CD1c-positive myeloid dendritic cell (primary cell): ENCODE measurements at regions not wholly inside any gene's neighbourhood (a gene's known extent, or its start where the extent isn't known, plus 50 kb on each side); places are given as distances from the start of the nearest gene placed in this dataset.

Experiments
- DNase-seq: peaks from one replicate; pipeline ENCODE4 v3.0.0-alpha.2; 2016; ENCODE audit errors: extremely low spot score

DNA sequence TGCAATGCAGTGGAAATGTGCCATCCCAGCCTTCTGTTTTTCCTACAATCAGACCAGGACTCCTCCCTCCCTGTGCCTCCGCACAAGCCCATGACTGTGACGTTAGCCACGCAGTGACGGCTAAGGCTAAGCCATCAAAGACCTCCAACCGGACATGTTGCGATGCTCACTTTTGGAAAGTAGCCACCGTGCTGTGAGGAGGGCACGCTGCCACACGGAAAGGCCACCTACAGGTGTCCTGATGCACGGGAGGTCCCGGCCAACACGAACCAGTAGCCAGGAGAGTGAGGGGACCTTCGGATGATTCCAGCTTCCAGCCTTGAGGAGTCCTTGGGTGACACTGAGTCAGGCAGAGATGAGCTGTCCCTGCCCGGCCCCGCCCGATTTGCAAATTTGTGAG lies 53.9 kb downstream of the FOXL1 start:
- DNase-seq: no peak

DNA sequence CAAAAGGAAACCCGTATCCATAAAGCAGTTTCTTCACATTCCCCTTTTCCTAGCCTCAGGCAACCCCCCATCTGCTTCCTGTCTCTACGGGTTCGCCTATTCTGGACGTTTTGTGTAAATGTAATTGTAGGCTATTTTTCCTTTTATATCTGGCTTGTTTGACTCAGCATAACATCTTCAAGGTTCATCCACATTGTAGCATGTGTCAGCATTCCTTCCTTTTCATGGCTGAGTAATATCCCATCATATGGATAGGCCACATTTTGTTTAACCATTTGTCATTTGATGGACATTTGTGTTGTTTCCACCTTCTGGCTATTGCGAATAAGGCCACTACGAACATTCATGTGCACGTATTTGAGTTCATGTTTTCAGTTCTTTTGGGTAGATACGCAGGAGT lies 54.6 kb downstream of the FOXL1 start:
- DNase-seq: no peak

DNA sequence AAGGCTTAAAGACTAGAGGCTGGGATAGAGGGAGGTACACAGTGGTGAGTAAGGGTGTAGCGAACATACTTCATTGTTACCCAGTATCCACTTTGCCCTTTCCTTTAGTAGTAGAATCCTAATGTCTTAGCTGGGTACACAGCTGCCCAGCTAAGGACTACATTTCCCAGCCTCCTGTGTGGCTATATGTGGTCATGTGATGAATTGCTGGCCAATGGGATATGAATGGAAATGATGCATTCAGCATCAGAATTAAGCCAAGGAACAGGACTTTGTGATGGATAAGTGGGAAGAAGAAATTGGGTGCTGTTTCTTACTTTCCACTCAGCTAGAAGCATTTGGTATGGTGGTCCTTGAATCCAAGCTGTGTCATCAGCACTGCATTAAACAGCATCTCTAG lies 55.9 kb downstream of the FOXL1 start:
- no peak for DNase-seq

DNA sequence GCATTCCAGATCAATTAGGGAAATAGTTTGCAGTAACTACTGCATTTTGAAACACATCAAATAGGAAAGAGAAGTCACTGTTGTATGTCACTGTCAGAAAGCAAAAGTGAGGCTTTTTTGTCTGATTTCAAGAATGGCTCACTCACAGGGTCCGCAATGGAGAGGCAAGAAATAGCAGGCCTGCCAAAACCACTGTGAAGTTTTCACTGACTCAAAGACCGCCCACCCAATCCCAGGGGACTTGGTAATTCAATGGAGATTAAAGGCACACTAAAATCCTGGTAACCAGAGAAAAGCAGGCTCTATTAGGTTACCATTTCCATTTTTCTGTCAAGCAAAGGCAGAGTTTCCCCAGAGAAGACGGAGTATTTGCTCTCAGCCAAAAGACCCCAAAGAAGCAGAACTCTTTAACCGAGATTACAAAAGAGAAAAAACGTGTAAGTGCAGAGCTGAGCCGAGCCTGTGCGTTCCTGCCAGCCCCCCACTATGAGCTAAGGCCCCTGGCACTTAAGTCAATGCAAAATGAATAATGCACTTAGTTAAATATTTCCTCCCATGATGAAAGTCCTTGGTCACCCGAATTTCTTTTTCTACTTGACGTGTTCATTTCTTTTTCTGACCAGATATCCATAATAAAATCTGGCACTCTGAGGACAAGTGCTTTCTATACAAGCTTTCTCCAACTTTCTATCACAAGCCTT lies 57.0 kb downstream of the FOXL1 start:
- no peak for DNase-seq

DNA sequence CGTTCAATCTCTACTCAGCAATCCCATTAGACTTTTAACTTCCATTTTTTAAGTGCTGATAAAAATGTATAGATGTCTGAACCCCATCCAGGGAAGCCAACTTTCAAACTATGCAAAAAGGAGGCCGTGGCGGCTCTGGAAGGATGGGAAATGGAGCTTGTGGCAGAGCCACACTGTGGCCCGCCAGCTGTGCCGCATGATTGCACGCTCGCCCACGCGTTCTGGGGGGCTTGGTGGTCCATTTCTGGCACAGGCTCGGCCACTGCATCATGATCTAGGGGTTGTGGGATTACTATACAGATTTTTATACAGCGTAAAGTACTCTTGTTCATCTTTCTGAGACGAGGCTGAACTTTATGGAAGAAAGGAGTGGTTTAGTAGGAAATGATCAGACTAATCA lies 57.6 kb downstream of the FOXL1 start:
- no peak for DNase-seq

DNA sequence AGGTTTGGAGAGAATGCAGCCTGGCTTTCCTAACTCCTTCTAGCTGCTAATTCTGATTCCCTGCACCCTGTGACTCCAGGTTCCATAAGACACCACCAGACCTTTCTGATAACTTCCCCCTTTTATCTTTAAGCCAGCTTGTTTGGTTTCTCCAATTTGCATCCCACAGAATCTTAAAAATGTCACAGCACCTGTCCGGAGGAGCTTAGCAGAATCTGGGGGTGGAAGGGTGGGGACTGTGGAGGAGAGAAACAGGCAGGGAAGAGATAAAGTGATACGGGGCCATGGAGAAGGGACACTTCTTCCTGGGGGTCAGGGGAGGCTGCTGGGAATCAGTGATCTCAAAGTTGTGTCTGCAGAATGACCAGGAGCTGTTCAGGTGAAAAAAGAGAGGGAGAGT lies 59.4 kb downstream of the FOXL1 start:
- DNase-seq: no peak

DNA sequence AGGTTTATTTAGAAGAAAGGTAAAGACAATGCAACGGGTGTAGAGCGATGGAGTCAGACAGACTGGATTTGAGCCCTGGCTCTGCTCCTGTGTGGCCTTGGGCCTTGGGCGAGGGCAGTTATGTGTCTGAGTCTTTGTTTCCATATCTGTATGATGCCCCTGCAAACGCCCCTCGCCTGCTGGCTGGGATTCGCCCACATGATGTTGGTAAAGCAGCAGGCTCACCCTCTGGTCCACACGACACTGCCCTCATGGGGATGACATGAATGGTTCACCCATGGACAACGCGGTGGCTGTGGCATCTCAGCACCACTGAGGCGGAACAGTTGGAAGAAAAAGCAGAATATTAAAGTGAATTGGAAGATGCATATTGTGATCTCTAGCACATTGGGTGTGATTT lies 60.3 kb downstream of the FOXL1 start:
- DNase-seq: no peak

DNA sequence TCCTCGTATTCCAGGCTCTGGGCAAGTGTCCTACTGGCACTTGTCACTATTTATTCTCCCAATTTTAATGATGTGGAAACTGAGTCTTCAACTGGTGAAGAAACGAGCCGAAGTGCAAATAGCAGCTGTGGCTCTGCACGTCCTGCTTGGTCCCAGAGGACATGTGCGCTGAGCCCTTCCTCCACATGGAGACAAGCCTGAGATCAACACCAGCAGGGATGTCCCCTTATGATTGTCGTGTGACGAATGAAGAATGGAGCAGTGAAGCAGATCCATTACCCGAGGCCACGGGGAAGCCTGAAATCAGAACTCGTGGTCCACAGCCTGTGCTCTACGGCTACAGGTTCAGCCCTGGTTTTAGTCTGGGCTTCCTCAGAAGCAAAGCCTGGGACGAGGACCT lies 61.0 kb downstream of the FOXL1 start:
- DNase-seq: no peak

DNA sequence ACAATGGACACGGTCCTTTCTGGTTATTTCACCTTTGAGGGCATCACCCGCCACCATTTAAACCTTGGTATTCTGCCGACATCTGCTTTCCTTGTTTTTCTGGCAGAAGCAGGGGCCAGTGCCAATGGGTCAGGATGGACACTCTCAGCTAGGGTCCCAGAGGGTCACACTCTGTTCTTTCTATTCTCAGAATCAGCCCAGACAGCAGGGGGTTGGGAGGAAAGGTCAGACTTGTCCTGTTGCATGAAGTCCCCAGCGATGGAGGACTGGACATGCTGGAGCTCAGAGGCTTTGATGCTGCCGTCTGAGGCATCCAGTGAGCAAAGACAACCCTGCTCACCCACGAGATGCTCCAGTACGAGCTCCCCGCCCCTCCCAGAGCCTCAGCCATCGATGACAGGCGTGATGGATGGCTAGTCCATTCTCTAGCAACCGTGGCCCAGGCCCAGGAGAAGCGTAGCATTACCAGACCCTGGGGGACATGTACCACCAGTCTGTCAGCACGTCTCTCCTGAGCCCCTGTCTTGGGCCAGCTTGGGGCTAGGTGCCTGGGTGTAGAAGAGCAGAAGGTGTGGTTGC lies 62.0 kb downstream of the FOXL1 start:
- DNase-seq: no peak

DNA sequence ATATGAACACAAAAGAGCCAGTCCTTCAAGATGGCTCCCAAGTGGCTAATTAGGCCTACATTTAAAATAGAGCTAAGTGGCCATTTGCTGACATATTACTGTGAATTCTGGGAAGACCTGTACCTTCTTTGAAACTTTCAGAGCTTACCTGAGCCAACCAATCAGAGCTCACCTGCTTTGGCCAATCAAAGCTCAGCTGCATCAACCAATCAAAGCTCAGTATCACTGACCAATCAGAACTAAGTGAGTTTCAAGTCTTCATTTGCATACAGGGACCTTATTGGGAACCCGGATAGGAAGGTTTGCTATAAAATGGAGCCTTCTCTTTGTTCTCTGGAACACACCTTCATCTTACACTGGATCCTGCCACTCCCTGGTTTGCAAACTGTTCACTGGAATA lies 63.7 kb downstream of the FOXL1 start:
- no peak for DNase-seq

DNA sequence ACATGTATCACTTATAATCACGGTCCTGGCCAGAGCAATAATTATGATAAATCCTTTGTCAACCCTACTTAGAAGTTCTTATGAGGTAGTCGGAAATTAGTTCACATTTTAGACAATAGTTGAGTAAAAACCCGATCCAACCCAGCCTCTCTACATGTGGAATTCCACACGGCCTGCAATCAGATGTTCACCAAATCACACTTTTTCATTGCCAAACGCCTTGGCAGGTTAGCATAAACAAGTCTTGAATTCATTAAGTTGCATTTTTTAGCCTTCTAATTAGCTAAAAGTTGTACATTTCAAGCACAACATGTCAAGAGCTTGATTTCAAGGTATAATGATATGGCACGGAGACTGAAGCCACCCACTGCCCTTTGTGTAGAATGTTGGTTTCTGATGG lies 65.3 kb downstream of the FOXL1 start:
- DNase-seq: no peak

DNA sequence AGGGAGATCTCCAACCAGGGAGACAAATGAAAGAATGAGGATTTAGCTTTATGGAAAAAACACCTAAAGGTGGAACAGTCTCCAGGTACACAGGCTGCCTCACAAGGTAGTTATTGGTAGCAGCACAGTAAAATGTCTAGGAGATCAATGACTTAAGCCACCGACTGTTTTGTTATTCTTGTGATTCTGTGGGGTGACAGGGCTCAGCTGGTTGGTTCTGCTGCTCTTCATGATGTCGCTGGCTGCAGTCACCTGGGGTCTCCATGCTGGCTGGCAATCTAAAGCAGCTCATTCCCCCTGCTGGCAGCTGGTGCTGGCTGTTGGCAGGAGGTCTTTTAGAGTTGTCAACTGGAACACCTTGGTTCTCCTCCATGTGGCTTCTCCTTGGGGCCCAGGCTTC lies 69.2 kb downstream of the FOXL1 start:
- DNase-seq: no peak

DNA sequence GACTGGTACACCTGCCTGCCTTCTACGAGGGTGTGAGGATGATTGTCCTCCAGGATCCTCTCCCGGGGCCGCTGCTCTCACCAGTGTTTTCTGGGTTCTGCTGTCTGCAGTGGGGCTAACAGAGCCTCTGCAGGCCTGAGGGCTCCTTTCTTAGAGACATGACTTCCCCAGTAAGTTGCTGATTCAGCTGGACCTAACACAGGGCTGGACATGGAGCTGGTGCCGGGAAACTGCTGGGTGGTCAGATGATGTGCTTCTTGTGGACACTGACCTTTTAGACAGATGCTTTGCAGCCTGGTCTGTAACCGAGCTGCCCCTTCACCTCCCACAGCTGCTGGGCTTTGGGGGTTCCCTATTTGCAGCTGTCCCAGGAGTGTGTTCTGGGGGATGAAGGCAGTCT lies 71.5 kb downstream of the FOXL1 start:
- DNase-seq: no peak

DNA sequence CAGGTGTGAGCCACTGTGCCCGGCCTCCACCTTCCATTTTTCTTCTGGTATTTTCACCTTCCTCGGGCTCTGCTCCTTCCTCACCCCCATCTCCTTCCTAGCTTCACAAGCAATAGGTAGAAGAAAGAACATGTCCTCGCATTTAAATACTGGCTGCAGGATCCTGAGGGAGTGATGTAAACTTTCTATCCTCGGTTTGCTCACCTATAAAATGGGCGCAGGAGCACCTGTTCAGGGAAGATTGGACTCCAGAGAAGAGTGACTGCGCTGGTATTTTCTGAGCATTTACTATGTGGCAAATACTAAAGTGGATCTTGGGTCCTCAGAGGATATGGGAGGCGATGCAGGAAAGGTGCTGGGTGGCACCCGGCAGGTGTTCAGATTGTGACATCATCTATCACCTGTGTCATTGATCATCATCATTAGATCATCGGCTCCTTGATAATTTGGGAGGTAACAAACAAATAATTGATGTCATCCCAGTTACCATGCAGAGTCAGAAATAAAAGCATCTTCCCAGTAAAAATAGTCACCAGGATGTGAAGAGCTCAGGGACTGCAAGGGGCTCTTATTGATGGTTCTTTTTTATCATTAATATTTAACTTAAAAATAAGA lies 72.8 kb downstream of the FOXL1 start:
- no peak for DNase-seq

DNA sequence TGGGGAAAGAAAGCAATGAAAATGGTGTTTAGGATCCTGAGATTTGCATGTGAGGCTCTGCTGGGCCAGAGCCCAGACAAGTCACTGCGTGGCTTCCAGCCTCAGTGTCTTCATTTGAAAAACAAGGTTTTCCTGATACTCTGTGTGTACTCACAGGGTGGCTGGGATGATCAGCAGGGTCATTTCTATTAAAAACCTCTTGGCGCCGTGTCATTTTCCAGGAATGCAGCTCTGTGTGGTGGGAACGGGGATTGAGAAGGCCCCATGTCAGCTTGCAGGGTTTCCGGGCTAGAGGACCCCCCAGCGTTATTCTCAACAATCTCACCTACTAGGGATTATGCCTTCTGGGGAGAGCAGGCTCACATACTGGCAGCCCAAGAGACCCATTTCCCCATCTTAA lies 73.5 kb downstream of the FOXL1 start:
- DNase-seq: no peak

DNA sequence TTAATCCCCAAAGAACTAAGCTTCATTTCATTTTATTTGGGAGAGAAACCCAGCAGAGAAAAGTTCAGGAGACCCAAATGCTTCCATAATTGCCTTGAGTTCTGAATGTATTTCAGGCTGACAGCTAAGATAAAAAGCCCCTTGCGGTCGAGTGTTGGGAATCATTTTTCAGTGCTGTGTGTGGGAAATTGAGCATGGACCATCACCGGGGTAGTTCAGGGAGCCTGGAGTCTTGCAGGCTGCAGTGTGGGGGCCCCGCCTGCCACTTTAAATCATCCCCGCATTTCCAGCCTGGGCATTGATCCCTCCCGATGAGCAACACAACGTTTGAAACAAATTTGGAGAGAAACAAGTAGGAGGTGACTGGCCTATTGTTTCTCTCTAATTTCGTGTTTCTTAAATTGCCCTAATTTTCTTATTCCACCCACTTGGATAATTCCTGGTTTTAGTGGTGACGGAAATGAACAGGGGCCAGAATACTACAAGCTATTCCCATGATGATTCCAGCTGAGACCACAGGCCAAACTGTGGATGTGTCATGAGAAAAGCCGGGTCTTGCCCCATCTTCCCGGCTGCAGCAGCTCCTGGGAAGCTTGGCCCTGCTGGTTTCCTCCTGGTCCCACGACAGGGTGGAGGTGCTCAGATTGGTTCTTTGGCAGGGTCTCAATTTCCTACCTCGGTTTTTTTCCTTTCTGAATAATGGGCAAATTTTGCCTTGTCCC lies 75.1 kb downstream of the FOXL1 start:
- no peak for DNase-seq

DNA sequence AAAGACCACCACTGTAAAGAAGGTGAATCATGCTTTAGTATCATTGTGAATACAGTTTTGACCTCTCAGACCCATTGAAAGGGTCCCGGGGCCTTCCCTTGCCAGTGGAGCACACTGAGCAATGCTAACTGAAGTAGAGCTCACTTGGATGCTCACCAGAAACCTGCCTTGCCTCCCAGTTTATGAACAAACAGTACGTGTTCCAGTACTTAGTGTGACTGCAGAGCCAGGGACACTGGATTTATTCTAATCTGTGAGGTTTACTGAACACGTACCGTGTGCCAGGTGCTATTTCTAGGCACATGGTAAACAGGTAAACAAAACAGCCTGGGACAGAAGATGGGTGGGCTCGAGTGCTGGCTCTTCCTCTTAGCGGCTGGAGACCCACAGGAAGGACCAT lies 79.6 kb downstream of the FOXL1 start:
- DNase-seq: no peak

DNA sequence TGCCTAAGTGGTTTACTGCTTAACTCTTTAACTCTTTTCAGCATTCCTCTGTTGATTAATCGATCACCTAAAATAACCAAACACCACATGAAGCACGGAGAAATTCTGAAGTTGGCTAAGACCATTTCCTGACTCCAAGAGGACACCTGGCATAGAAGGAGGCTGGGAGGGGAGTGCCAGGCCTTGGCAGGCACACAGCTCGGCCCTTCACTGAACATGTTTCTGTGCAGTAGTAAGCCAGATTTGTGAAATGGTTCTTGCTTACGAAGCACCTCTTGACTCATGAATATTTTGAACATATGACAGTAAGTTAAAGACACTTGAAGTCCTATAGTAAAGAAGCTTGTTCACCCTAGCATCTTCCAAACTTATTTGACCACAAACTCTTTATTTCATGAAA lies 82.3 kb downstream of the FOXL1 start:
- DNase-seq: no peak

DNA sequence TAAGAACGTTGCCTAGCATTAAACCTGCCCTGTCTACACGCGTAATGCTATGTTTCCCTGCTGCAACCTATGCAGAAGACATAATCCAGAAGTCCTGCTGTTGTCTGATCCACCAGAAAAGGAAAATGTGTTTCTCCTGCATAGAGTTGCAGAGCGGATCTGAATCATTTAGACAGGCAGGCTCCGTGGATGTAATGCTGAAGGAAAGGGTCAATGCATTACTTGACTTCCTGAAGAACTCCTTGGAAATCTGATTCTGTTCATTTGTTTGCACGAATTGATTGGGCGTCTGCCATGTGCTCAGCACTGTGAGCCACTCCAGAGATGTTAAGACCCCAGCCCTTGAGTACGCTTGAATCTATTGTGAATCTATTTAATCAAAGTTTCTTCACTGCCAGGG lies 83.4 kb downstream of the FOXL1 start:
- DNase-seq: no peak

DNA sequence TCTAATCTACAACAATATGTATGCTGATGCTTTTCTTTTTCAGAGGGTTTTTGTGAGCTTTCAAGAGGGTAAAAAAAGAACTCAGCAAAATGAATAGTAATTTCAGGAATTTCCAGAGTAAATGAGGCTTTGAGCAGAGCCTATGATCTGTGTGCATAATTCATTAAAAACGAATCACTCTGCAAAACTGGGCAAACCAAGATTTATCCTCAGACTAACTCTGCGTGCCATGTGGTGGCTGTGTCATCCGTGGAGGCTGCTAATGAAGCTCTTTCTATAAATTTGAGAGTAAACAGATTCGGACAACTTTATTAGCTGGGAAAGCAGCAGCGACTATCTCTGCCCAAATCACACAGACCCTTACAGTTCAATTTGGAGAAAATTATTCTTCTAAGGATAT lies 83.8 kb downstream of the FOXL1 start:
- DNase-seq: no peak

DNA sequence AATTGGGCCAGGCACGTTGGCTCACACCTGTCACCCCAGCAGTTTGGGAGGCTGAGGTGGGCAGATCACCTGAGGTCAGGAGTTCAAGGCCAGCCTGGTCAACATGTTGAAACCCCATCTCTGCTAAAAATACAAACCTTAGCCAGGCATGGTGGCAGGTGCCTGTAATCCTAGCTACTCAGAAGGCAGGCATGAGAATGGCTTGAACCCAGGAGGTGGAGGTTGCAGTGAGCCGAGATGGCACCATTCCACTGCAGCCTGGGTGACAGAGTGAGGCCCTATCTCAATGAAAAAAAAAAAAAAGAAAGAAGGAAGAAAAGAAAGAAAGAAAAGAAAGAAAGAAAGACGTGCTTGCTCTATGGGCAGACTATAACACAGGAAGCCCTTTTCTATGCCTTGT lies 84.4 kb downstream of the FOXL1 start:
- no peak for DNase-seq

DNA sequence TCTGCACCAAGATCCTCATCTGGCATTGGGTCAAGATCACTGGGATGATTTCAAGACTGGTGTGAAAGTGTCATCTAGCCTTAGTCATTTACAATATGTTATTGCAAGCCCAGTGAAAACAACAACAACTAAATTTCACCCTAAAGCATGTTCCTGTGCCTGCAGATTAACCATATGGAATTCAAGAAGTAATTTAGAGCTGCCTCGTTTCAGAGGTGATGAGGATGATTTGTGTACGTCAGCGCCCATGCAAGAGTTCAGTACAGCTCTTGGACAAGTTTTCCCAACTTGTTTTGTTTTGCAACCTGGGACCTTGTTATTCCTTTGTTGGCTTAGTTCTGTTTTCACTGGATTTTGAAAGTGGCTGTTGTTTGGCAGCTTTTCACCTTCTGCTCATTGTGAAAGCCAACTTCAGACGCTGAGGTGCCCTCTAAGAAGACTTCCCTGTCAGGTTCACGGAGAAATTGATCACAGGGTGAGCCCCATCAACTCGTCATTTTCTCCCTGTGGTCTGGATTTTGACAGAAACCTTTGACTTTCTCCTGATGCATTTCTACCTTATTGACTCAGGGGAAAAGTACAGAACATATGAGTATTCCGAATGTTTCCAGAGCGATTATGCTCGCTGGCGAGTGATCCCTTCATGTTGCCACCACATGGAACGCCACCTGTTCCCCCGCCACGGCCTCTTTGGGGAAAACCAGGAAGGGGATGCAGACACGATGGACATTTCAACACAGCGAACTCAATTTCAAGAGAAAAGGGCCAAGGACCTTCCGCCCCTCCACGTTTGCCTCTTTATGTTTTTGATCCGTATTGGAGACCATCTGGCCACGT lies 85.6 kb downstream of the FOXL1 start:
- no peak for DNase-seq
